Occipital lobe (tissue), 1 donor: ENCODE measurements at regions not wholly inside any gene's neighbourhood (a gene's known extent, or its start where the extent isn't known, plus 50 kb on each side); places are given as distances from the start of the nearest gene placed in this dataset.

ENCODE experiments used
- DNase-seq: peaks from one replicate; lab custom pipeline; 2025; lab: John Stamatoyannopoulos, UW

- no peak for DNase-seq
Observed at GRCh38 chr17:65406552-65406951, 154.9 kb downstream of the AXIN2 start.

GRCh38 chr17:65405563-65405962 lies 155.9 kb downstream of the AXIN2 start:
- DNase-seq = no peak

DNA sequence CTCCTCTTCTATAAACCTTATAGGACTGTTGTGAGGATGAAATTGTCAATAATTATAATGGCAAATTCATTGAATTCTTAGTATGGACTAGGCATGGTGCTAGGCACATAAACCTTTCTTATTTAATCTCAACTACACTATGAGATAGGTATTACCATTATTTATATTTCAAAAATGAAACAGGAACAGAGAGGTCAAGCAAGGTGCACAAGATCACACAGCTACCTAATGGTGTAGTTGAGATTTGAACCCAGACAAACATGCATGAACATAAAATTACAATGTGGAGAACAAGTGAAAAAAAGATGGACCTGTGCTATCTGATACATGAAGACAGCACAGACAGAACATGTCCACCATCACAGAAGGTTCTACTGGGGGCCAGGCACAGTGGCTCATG lies 156.7 kb downstream of the AXIN2 start:
- DNase-seq = no peak

DNA sequence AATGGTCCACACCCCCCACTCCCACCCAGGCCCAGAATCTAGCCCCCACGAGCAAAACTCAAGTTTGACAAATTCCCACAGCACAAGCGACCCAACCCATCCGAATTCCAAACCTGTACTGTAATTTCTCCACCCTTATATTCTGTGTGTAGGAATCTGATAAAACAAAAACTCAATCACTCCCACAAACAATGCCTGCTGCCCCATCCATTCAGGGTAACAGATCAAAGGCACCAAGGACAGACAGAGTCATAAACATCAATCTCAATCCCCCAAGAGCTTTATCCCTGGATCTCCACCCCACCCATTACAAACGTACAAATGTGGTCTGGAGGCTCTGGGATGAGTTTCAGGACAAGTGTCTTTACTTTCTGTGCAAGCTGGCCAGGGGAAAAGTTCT lies 157.8 kb downstream of the AXIN2 start:
- DNase-seq = no peak

GRCh38 chr17:65402513-65403496 lies 158.6 kb downstream of the AXIN2 start:
- DNase-seq = no peak

DNA sequence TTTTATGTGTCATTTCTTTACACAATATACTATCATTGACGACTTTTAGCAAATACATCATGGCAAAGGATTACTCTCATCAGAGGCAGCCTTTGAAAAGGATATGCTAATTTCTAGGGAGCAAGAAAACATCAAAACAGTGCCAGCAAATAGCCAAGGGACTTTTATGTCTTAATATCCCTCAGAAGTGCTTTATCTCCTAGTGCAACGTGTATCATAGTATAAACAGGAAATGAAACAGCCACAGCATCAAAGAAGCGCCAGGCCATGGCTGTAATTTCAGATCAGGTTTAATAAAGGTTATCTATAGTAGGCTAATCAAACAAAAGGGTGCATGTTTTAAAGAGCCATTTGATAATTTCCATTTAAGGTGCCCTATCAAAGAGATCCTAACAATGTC lies 159.9 kb downstream of the AXIN2 start:
- DNase-seq = no peak

GRCh38 chr17:65400701-65401100 lies 160.7 kb downstream of the AXIN2 start:
- DNase-seq = no peak

DNA sequence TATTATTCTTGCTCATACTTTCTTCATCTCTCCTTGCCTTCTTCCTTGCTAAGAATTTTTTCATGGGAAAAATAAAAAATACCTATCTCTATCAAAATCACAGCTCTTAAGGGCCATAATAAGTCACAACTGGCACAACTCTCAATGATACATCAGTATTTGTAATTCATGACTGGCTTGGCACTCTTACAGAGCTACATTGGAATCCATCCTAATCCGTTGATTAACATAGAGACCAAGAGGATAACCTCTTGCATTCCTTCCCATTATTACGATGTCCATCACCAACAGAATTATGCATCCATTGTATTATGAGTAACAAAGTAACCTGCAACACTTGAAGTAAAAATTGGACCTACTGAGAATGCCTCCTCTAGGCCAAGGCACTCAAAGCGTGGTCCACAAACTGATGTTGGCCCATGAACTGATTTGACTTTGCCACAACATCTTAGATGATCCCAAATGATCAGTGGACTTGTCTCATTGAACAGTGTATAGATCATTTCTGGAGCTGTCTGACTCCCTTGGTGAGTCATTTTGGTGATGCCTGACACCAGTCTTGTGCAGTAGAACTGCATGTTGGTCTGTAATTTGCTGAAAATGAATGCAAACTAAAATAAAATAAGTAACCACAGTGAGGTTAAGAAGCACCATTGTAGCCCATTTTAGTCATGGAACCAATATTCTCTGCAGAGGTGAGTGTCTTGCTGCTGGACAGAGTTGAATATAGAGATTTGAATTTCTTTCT lies 163.2 kb downstream of the AXIN2 start:
- DNase-seq = no peak

- no peak for DNase-seq
Observed at GRCh38 chr17:65395924-65396323, 165.5 kb downstream of the AXIN2 start.

- no peak for DNase-seq
Observed at GRCh38 chr17:65394811-65395472, 166.5 kb downstream of the AXIN2 start.

GRCh38 chr17:65393514-65393913 lies 167.9 kb downstream of the AXIN2 start:
- no peak for DNase-seq

DNA sequence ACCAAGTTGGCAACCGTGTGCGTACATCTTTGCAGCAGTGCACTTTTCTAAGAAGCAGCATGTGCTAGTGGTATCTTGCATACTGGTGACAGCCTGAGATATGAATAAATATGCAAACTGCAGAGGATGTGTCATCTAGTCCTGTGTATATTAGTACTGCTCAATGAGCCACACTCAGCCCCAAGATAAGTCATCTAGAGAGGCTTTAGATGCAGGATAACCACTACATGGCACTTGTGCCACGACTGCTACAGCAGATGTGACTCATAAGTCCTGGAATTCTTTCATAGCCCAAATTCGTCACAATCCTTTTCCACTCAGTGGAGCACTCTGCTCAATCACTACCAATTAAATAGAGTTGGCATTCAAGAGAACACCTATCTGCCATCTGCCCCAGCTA lies 171.5 kb downstream of the AXIN2 start:
- peak; percentile 6 for DNase-seq

DNA sequence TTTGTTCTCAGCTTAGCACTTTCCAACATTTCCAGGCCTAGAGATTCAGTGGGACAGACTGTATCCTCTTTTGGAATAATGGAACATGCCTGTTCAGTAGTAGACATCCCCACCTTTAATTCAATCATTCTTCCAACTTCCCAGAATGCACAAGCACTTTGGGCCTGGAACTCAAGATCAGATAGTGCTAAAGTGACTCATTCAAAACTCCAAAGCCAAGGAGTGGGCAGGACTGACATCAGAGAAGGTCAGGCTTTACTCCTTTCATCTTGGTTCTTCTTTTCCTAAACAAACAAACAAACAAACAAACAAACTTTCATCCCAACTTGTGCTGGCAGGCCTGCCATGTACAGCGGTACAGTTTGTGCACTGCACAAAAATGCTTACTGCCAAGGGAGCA lies 172.0 kb downstream of the AXIN2 start:
- DNase-seq = no peak

- DNase-seq = no peak
Observed at GRCh38 chr17:65388911-65389310, 172.5 kb downstream of the AXIN2 start.

GRCh38 chr17:65387322-65387721 lies 174.1 kb downstream of the AXIN2 start:
- no peak for DNase-seq

GRCh38 chr17:65385726-65386125 lies 175.7 kb downstream of the AXIN2 start:
- no peak for DNase-seq

- DNase-seq = no peak
Observed at GRCh38 chr17:65385071-65385470, 176.4 kb downstream of the AXIN2 start.

GRCh38 chr17:65381152-65381551 lies 180.3 kb downstream of the AXIN2 start:
- no peak for DNase-seq

GRCh38 chr17:65374966-65375365 lies 186.5 kb downstream of the AXIN2 start:
- no peak for DNase-seq

DNA sequence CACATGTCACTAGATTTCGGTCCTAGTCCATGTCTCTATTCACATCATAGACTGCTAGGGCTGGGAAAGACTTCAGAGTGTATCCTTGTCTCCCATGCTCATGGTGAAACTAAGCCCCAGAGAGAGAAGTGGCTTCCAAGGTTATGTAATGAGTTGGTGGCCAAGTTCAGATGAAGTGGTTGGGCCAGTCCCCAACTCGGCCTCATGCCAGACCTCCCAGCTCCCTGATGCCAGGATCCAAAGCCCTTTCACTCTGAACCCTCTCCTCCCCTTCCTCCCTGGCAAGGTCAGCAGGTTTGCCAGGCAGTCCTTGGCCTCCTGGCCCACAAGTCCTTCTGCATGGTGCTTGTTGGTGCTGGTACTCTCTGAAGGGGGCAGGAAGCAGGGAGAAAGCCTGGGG lies 189.7 kb downstream of the AXIN2 start:
- DNase-seq = no peak

- DNase-seq = no peak
Observed at GRCh38 chr17:65370669-65371131, 190.7 kb downstream of the AXIN2 start.

DNA sequence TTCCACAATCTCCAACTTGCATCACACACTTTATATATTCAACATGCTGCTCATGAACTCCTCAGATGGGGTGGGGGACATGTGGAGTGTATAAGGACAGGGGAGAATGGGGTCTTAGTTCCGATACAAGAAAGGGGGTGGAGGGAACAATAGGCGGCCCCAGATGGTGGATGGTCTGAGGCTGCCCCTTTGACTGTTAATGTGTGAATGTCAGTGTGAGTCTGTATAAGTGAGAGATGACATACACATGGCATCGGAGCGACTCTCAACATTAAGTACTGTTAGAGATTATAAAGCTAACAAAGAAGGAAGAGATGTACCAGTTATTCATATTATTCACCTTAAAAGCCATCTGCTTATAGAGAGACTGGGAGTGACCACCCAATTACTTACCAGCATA lies 193.1 kb downstream of the AXIN2 start:
- no peak for DNase-seq
